CD4-positive, alpha-beta memory T cell (primary cell): ENCODE measurements at regions not wholly inside any gene's neighbourhood (a gene's known extent, or its start where the extent isn't known, plus 50 kb on each side); places are given as distances from the start of the nearest gene placed in this dataset.

Experiments used
- CTCF ChIA-PET: fragments of 350-600 bp; sonication (Branson Sonifier 250); formaldehyde crosslinking; loops from one replicate; lab custom pipeline; 2021; ENCODE audit warnings: inconsistent platforms; ENCODE audit not compliant: partially characterized antibody; lab: Charles Lee
- POLR2A ChIA-PET: fragments of 350-600 bp; sonication (Branson Sonifier 250); formaldehyde crosslinking; loops from one replicate; lab custom pipeline; 2021; ENCODE audit not compliant: partially characterized antibody; lab: Charles Lee
- DNase-seq, 5 donors: peaks; one replicate each; pipeline versions ENCODE4 v3.0.0 to v3.0.0-alpha.2; 2020 to 2022; ENCODE audit warnings: mixed read lengths in 1 of 5
- H3K27ac ChIP-seq: one replicate; pipeline ENCODE4 v1.7.0; 2013; ENCODE audit warnings: low read depth, low read length
- H3K27me3 ChIP-seq: 2 replicates; pipeline ENCODE4 v1.7.0; 2013; ENCODE audit warnings: mild to moderate bottlenecking, low read length, moderate library complexity; ENCODE audit not compliant: insufficient read depth
- H3K36me3 ChIP-seq: 2 replicates; pipeline ENCODE4 v1.7.0; 2013; ENCODE audit warnings: mild to moderate bottlenecking, low read length, moderate library complexity; ENCODE audit not compliant: insufficient read depth
- H3K4me1 ChIP-seq: 2 replicates; pipeline ENCODE4 v1.7.0; 2013; ENCODE audit warnings: mild to moderate bottlenecking, low read length, moderate library complexity; ENCODE audit not compliant: insufficient read depth
- H3K4me3 ChIP-seq, 2 donors: one replicate each; pipeline ENCODE4 v1.7.0; 2013; ENCODE audit warnings: low read length in 2 of 2, mild to moderate bottlenecking in 1 of 2
- H3K9me3 ChIP-seq, 2 donors: one replicate each; pipeline ENCODE4 v1.7.0; 2013; ENCODE audit warnings: low read length in 2 of 2, control low read depth in 1 of 2; ENCODE audit not compliant: control insufficient read depth in 1 of 2
- H3K27ac Mint-ChIP-seq, 7 donors: one replicate each; pipeline ENCODE4 v1.8.0; 2020 to 2021; ENCODE audit warnings: mixed read lengths in 7 of 7, mild to moderate bottlenecking in 6 of 7, inconsistent platforms in 3 of 7, moderate library complexity in 3 of 7
- H3K27me3 Mint-ChIP-seq, 2 donors: one replicate each; pipeline ENCODE4 v1.8.0; 2020 to 2021; ENCODE audit warnings: mixed read lengths in 2 of 2
- H3K36me3 Mint-ChIP-seq, 2 donors: one replicate each; pipeline ENCODE4 v1.8.0; 2020 to 2021; ENCODE audit warnings: mixed read lengths in 2 of 2, inconsistent platforms in 1 of 2, mild to moderate bottlenecking in 1 of 2
- H3K4me1 Mint-ChIP-seq, 4 donors: one replicate each; pipeline ENCODE4 v1.8.0; 2020 to 2021; ENCODE audit warnings: mixed read lengths in 4 of 4, mild to moderate bottlenecking in 1 of 4
- H3K4me3 Mint-ChIP-seq, 8 donors: one replicate each; pipeline ENCODE4 v1.8.0; 2020 to 2021; ENCODE audit warnings: mixed read lengths in 8 of 8, mild to moderate bottlenecking in 7 of 8, moderate library complexity in 6 of 8, inconsistent platforms in 3 of 8
- H3K9me3 Mint-ChIP-seq, 8 donors: one replicate each; pipeline ENCODE4 v1.8.0; 2020 to 2021; ENCODE audit warnings: mixed read lengths in 8 of 8, mild to moderate bottlenecking in 5 of 8, inconsistent platforms in 3 of 8, moderate library complexity in 1 of 8
- intact Hi-C: fragments of 100-400 bp; cut with micrococcal nuclease; formaldehyde crosslinking; loops from one replicate; pipeline ENCODE4 v1.15.1; 2023

DNA sequence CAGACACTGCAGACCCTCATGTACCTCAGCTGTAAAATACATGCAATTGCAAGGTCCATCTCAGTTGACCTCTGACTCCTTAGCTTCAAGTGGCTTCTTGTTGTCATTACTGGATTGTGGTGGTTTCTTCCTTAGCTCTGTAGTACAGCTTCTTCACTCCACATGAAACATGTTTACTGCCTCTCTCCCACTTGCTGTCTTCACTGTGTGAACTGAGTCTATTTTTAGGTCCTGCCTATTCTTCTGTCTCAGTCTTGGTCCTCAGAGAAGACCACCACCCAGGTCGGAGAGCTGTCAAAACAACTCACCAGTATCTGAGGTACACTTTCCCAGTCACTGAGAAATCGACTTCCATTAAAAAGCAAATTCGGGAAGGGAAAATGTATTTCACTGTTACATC is 50.2 kb upstream of the EYA4 start:
- Mint-ChIP-seq H3K4me3 (no peak overlapping the region), H3K27ac (no peak overlapping the region), H3K36me3 (no peaks in the 10 kb centered on the region), H3K27me3 (no peaks in the 10 kb centered on the region), H3K9me3 (peaks cover 0 to 8% (median 3%) of the 10 kb centered on the region in 8 donors), H3K4me1 (no peaks in the 10 kb centered on the region)
- POLR2A ChIA-PET: no interaction called here
- no peak for DNase-seq
- Histone ChIP-seq H3K9me3 (no peaks in the 10 kb centered on the region), H3K27ac (no peak overlapping the region), H3K27me3 (no peaks in the 10 kb centered on the region), H3K36me3 (no peaks in the 10 kb centered on the region), H3K4me1 (no peaks in the 10 kb centered on the region), H3K4me3 (no peak overlapping the region)
- intact Hi-C loops: no loop called here
- CTCF ChIA-PET: no interaction called here

DNA sequence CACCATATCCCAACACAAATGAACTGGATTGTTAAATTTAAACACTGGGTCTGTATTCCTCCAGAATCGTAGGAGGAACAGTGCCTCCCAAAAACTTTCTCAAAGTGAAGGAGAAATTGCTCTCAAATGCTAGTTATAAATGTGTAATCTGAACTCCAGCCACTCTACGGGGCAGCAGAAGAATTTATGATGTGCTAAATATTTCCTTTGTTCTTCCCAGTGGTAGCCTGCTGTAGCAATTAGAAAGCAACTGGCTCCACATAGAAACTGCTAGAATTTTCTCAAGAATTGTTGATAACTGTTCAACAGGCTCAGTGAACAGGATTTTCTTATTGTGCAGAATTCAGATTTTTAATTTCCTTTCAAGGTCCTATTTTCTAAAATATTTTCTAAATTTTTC is 49.8 kb upstream of the EYA4 start:
- H3K27me3 ChIP-seq: no peaks in the 10 kb centered on the region
- no peak overlapping the region for H3K27ac ChIP-seq
- ChIA-PET CTCF (interaction anchor here (0.6 kb wide), 1 partner anchor 34 kb away, joined by 3 read pairs; no protein-coding TSS in a partner anchor), POLR2A (no interaction called here)
- Mint-ChIP-seq H3K27me3 (no peaks in the 10 kb centered on the region), H3K36me3 (no peaks in the 10 kb centered on the region), H3K4me1 (no peaks in the 10 kb centered on the region), H3K4me3 (no peak overlapping the region), H3K27ac (no peak overlapping the region), H3K9me3 (peaks cover 0 to 8% (median 3%) of the 10 kb centered on the region in 8 donors)
- intact Hi-C loops: no loop called here
- no peaks in the 10 kb centered on the region for H3K36me3 ChIP-seq
- no peaks in the 10 kb centered on the region for H3K4me1 ChIP-seq
- DNase-seq: no peak
- H3K4me3 ChIP-seq: no peak overlapping the region
- H3K9me3 ChIP-seq: no peaks in the 10 kb centered on the region
